Renal cortical epithelial cell (primary cell): ENCODE measurements at regions not wholly inside any gene's neighbourhood (a gene's known extent, or its start where the extent isn't known, plus 50 kb on each side); places are given as distances from the start of the nearest gene placed in this dataset.

Source experiments
- DNase-seq: peaks from one replicate; pipeline ENCODE4 v3.0.0-alpha.2; 2011; ENCODE audit warnings: low read depth

DNA sequence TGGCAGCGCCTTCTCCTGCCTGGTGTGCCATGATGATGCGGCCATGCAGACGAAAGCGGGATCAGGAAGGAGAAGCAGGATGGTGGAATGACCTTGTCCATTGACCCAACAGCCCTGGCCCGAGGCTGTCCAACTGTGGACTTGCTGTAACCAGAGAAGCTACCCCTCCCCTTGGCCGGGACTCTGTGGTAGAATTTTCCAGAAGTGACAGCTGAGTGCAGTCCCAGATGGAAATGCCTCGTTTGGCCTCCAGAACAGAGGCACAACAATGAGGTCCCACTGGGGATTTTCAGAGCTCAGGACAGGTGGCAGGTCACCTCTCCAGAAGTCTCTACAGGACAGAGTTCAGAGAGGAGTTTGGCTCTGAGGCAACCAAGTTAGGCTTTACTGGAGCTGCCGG lies 299.2 kb upstream of the CDH4 start:
- no peak for DNase-seq

DNA sequence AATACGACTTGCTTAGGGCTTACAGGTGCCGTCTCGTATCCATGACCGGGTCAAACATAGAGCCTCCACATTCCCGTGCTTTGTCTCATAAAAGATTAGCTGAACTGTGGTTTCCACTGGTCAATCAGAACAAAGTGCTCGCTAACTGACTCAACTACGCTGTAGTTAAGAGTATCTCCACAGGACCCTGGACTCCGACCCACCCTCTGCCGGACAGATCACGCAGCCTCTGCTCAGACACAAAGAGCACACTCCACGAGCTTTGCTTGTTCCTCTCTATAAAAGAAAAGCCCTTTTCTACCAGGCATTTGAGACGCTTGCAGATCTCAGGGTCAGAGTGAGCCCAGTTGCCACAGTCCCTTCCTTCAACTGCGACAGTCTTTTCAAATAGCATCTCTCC lies 298.7 kb upstream of the CDH4 start:
- DNase-seq, result no peak

GRCh38 chr20:60955706-60956105 lies 296.4 kb upstream of the CDH4 start:
- DNase-seq, result no peak

- no peak for DNase-seq
Measured at GRCh38 chr20:60956194-60956593, 295.9 kb upstream of the CDH4 start.

DNA sequence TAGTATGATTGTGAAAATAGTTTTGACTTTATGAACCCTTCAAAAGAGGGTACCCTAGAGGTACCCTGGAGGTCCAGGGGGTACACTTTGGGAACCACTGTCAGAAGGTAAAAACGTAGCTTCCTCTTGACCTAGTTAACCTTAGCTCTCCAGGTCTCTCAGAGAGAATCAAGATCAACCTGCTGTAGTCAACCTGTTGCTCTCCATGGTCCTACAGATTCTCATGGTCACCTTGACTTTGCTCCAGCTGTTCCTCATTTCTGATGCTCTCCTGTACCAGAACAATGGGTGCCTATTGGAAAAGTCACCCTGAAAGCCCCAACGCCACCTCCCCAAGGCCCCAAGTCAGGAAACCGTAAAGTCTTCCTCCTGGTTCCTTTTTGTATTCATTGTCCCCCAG lies 294.4 kb upstream of the CDH4 start:
- DNase-seq, result no peak

DNA sequence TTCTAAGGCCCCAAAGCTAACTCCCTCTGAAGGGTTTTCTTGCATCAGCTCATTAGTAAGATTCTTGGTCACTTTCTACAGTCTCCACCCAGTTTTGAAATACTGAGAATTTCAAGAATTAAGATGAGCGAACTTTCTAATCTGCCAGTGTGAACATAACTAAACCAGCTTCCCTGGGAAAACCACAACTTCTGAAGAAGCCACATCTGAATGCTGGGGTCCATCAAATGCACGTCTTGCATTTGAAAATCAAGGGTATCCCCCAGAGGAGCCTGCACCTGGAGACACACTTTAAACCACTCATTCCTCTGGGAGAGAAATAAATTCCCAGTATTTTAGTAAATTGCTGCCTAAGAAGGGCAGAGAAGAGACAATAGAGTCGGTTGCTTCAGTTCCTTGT lies 292.1 kb upstream of the CDH4 start:
- no peak for DNase-seq

- DNase-seq, result no peak
Measured at GRCh38 chr20:60960500-60960899, 291.6 kb upstream of the CDH4 start.

- no peak for DNase-seq
Measured at GRCh38 chr20:60961551-60961950, 290.5 kb upstream of the CDH4 start.

- DNase-seq, result no peak
Measured at GRCh38 chr20:60962367-60963045, 289.6 kb upstream of the CDH4 start.

DNA sequence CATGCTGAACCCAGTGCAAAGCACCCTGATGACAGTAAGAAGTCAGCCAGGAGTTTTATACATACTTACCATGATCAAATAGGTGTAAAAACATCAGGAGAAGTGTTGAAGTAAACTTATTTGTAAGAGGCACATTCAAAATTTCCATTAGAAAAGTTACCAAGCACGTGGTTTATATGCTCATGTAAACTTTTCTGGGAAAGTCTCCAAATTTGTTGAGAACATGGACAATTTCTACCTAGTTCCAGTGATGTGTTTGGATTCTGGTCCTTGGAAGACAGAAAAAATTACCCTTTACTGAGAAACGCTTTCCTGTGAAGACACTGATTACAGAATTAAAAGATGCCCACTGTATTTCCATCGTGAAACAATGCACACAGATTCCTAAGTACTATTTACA lies 288.9 kb upstream of the CDH4 start:
- DNase-seq, result no peak

GRCh38 chr20:60964911-60965310 lies 287.1 kb upstream of the CDH4 start:
- no peak for DNase-seq

DNA sequence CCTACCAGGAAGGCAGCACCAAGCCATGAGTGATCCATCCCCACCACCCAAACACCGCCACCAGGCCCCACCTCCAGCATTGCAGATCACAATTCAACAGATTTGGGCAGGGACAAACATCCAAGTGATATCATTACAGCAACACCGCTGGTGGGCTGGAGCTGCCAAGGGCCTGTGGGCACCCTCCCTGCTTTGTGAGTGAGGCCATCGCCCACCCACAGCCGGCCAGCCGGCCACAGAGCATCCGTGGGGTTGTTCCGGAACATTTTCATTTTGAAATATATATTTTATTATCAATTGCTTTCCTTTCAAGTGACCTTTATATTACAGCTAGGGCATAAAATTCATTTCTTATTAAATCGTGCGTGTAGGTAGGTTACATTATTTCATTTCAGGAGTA lies 286.0 kb upstream of the CDH4 start:
- no peak for DNase-seq

DNA sequence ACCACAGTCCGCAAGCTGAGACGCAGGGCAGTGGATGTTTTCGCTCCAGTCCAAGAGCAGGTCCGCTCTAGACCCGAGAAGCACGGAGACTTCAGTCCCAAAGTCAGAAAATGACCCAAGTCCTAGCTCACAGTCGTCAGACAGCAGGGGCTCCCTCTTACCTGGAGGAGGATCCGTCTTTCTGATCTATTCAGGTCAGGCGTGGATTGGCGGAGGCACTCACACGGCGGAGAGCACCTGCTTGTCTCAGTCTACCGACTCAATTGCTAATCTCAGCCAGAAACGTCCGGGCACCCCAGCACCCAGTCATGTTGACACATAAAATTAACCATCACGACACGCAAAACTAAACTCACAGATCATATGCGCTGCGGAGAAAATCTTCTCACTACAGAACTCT lies 285.3 kb upstream of the CDH4 start:
- no peak for DNase-seq

DNA sequence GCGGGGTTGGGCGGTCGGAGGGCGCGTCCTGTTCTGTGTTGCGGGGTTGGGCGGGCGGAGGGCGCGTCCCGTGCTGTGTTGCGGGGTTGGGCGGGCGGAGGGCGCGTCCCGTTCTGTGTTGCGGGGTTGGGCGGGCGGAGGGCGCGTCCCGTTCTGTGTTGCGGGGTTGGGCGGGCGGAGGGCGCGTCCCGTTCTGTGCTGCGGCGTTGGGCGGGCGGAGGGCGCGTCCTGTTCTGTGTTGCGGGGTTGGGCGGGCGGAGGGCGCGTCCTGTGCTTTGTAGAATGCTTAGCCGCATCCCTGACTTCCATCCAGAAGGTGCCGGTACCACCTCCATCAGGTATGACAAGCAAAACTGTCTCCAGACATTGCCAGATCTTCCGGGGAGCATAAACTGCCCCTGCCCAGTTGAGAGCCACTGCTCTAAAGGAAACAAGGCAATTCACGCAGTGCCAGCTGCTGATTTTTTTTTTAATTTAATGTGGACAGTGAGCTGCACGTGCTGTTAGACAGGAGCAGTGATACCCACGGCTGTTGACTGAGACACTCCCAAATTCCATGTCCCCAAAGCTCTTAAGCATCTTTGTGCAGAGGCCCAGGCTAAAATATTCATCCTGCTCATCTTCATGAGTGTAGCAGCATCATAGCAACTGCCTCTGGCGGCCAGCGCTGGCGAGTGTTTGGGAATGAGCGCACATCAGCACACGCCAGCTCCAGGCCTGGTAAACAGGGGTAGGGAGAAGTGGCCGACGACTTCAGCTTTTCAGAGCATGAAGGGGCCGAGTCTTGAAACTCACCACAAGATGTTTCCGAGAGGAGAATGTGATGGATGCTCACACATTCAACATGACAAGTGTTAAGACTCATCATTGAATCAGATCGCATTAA lies 284.4 kb upstream of the CDH4 start:
- DNase-seq, result no peak

GRCh38 chr20:60968853-60969720 lies 283.0 kb upstream of the CDH4 start:
- no peak for DNase-seq

DNA sequence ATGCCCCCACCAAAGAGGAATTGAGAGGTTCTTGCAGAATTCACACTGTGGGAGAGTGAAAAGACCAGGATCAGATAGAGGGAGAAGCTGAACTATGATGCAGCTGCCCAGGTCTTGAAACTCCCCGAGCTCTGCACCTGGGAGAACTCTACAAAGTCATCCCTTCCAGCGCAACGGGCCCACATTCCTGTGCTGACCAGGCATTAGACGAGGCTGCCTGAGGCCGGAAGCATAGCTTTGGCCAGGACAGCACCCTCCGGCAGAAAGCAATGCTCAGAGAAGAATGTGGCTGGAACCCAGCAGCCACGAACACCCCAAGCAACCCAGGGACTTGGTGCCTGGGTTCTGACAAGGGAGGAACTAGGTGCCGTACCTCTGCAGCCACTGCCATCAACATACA lies 281.5 kb upstream of the CDH4 start:
- no peak for DNase-seq

- no peak for DNase-seq
Measured at GRCh38 chr20:60974022-60974421, 278.0 kb upstream of the CDH4 start.

GRCh38 chr20:60974441-60974945 lies 277.6 kb upstream of the CDH4 start:
- no peak for DNase-seq

GRCh38 chr20:60976139-60976538 lies 275.9 kb upstream of the CDH4 start:
- no peak for DNase-seq

DNA sequence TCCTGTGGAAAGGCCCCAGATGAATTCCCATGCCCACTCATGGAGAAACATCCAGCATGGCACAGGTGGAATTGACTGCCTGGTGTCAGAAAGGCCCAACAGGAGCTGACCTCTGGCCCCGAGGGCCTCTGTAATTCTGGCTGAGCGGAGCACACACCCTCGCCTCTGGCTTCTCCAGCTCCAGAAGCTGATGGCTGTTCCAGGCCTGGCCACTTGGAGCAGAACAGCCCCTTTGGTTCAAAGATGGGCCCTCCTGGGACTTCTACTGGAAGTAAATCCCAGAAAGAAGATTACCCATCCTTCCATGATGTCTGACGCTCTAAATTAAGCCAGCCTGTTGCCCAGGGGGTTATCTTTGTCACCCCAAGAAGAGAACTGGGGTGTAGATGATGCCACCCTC lies 275.1 kb upstream of the CDH4 start:
- DNase-seq, result no peak

DNA sequence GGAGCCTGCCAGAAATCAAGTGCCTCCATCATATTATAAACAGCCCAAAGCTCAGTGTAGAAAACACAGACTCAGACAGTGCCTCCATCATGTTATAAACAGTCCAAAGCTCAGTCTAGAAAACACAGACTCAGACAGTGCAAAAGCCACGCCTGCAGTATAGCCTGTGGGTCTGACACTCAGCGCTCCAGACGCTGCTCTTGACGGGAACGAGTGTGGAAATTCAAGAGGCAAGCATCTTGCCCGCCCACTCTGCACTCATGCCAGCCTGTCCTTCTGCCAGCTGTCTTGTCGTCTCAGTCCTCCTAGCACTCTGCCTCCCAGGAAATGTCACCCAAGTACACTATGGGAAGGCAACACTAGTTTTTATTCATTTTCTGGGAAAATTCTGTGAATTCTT lies 274.2 kb upstream of the CDH4 start:
- DNase-seq, result no peak

DNA sequence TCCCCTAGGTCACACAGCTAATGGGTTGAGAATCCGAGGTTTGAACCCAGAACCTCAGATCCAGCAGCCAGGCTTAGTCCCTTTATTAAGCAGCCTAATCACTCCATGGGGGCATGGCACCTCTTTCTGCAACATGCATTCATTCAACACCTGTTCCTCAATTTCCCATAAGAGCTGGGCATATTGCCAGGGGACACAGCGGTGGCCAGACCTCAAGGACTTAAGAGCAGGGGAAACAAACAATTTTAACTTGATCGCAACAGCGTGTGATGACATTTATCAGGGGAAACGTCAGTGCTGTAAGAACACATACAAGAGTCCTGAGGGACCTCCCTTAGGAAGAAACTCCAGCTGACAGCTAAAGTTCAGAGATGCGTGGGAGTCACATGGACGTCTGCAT lies 267.4 kb upstream of the CDH4 start:
- no peak for DNase-seq
